GM10266 (cell line): ENCODE measurements at regions not wholly inside any gene's neighbourhood (a gene's known extent, or its start where the extent isn't known, plus 50 kb on each side); places are given as distances from the start of the nearest gene placed in this dataset.

Experiments
- DNase-seq: peaks from one replicate; pipeline ENCODE4 v3.0.0; 2012; ENCODE audit errors: extremely low spot score
- CTCF ChIP-seq: IDR thresholded peaks from 2 replicates; pipeline ENCODE4 v1.5.1; 2012; ENCODE audit warnings: mild to moderate bottlenecking, low read depth; ENCODE audit not compliant: control insufficient read depth, insufficient read depth; ENCODE audit errors: missing control alignments

- no peak for DNase-seq
- TF ChIP-seq CTCF: no peak
Observed at GRCh38 chr5:104353371-104353770, 790.8 kb upstream of the NUDT12 start.

DNA sequence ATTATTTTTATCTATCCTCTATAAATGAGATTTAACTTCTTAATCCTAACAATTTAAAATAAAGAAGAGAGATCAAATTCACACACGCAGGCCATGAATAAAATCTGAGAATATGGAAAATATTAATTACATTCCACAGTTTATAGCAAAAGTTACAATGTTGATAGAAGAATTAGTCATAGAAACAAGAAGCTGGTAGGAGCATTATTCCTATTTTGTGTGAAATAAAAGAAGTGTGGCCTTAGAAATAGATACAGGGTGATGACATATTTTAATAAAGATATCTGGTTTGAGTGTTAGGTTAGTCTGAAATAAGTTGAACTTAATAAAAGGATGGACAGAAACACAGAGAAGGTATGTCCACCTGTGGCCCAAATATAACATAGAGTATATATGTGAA is 790.4 kb upstream of the NUDT12 start:
- TF ChIP-seq CTCF: no peak

GRCh38 chr5:104347119-104347708 is 784.6 kb upstream of the NUDT12 start:
- DNase-seq: no peak
- TF ChIP-seq CTCF: peak; percentile 29

More for the DNA sequence above, 790.4 kb upstream of the NUDT12 start:
- DNase-seq: no peak

DNA sequence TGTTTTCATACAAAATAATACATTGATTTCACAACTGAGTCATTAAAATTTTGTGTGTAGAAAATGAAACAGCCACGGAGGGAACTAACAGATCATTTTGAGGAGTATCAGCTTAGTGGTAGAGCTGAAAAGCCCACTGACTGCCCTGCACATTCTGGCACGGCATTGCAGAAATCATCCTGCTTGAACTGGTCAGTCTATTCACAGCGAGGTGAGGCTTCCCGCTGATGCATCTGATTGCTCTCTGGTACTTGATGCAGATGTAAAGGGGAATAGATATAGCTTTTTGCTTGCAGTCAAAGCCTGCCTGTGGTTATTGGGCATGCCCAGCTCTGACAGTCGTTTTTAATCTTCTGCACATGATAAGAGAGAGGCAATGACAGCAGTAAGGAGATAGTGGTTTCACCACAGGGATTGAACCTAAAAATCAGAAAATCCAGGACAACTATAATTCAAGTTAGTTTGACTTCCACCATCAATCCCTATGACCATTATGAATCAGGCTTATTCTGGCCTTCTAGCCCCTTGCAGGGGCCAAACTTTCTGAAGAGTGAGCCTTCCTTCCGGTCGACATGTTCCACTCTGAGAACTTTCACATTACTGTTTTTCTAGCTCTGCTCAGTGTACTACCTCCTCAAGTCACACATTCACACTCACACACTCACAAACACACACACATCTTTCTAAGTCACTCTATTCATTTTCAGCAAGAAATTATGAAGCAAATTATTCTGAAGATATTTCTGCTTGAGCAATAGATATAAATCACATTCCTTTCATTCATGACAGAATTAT is 782.8 kb upstream of the NUDT12 start:
- no peak for DNase-seq
- TF ChIP-seq CTCF: no peak

- no peak for TF ChIP-seq CTCF
- no peak for DNase-seq
Observed at GRCh38 chr5:104344809-104345208, 782.2 kb upstream of the NUDT12 start.

DNA sequence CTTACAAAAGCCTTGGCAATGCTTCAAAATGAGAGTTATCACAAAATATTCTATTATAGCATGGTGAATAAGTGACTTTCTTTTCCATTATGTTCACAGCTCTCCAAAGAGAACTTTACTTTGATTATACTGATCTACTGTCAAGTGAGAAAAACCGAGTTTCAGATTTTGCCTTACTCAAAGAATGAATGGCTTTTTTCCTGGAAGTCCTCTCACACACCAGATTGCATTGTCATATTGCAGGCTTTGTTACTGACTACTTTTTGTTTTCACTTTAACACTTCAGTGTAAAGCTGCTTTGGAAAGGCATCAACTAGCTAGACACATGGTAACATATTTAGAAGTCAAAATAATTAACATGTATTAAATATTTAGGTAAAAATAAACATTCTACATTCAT is 765.2 kb upstream of the NUDT12 start:
- DNase-seq: no peak
- TF ChIP-seq CTCF: no peak

- no peak for TF ChIP-seq CTCF
- DNase-seq: no peak
Observed at GRCh38 chr5:104326966-104327365, 764.4 kb upstream of the NUDT12 start.
